Loucy (cell line): ENCODE measurements at regions not wholly inside any gene's neighbourhood (a gene's known extent, or its start where the extent isn't known, plus 50 kb on each side); places are given as distances from the start of the nearest gene placed in this dataset.

Experiments used
- H2AFZ ChIP-seq: fragments of 200-600 bp; sonication (generic); 2 replicates; pipeline ENCODE4 v1.6.0; 2016; ENCODE audit warnings: antibody characterized with exemption, mild to moderate bottlenecking, low read length, moderate library complexity
- H3F3A ChIP-seq: fragments of 200-600 bp; 2 replicates; pipeline ENCODE4 v1.6.0; 2016; ENCODE audit warnings: antibody characterized with exemption, low read depth, mild to moderate bottlenecking
- H3K27me3 ChIP-seq: fragments of 200-600 bp; sonication (generic); 2 replicates; pipeline ENCODE4 v1.6.1; 2014; ENCODE audit warnings: low read length, mild to moderate bottlenecking; ENCODE audit not compliant: insufficient read depth, poor library complexity, severe bottlenecking
- H3K36me3 ChIP-seq: fragments of 200-600 bp; sonication (generic); 2 replicates; pipeline ENCODE4 v1.6.1; 2016; ENCODE audit warnings: low read length; ENCODE audit not compliant: insufficient read depth
- H3K4me1 ChIP-seq: fragments of 200-600 bp; sonication (generic); 2 replicates; pipeline ENCODE4 v1.5.1; 2014; ENCODE audit warnings: low read length, mild to moderate bottlenecking; ENCODE audit not compliant: insufficient read depth, poor library complexity, severe bottlenecking
- H3K4me2 ChIP-seq: fragments of 200-600 bp; sonication (generic); 2 replicates; pipeline ENCODE4 v1.6.0; 2014; ENCODE audit warnings: antibody characterized with exemption, low read length, low read depth, mild to moderate bottlenecking; ENCODE audit not compliant: poor library complexity, severe bottlenecking
- H3K4me3 ChIP-seq: fragments of 200-600 bp; sonication (generic); 2 replicates; pipeline ENCODE4 v1.5.1; 2014; ENCODE audit warnings: low read length, mild to moderate bottlenecking, mixed read lengths; ENCODE audit not compliant: poor library complexity, severe bottlenecking
- H3K79me2 ChIP-seq: fragments of 200-600 bp; sonication (generic); 2 replicates; pipeline ENCODE4 v1.6.1; 2014; ENCODE audit warnings: low read length; ENCODE audit not compliant: insufficient read depth
- H3K9ac ChIP-seq: fragments of 200-600 bp; sonication (generic); 2 replicates; pipeline ENCODE4 v1.6.0; 2014; ENCODE audit warnings: mild to moderate bottlenecking, low read depth, low read length, moderate library complexity; ENCODE audit not compliant: poor library complexity, severe bottlenecking
- H3K9me2 ChIP-seq: fragments of 200-600 bp; sonication (generic); replicated peaks from 2 replicates; pipeline ENCODE4 v1.6.1; 2016; ENCODE audit warnings: low read depth, low read length, mixed read lengths
- H3K9me3 ChIP-seq: fragments of 200-600 bp; sonication (generic); 2 replicates; pipeline ENCODE4 v1.6.1; 2014; ENCODE audit warnings: mild to moderate bottlenecking, antibody characterized with exemption, low read length, low read depth; ENCODE audit not compliant: insufficient read depth
- H4K20me1 ChIP-seq: fragments of 200-600 bp; sonication (generic); 2 replicates; pipeline ENCODE4 v1.6.0; 2014; ENCODE audit warnings: antibody characterized with exemption, low read length, mild to moderate bottlenecking; ENCODE audit not compliant: insufficient read depth, poor library complexity, severe bottlenecking
- EZH2phosphoT487 ChIP-seq: fragments of 200-600 bp; IDR thresholded peaks from 2 replicates; pipeline ENCODE4 v1.6.1; 2018; ENCODE audit warnings: antibody characterized with exemption, mild to moderate bottlenecking, moderate library complexity, borderline replicate concordance
- TF ChIP-seq, protein P1 (sequence below): fragments of 200-600 bp; sonication (generic); conservative IDR thresholded peaks from 2 replicates; pipeline ENCODE4 v1.5.1; 2014; ENCODE audit warnings: mild to moderate bottlenecking, antibody characterized with exemption, low read length

DNA sequence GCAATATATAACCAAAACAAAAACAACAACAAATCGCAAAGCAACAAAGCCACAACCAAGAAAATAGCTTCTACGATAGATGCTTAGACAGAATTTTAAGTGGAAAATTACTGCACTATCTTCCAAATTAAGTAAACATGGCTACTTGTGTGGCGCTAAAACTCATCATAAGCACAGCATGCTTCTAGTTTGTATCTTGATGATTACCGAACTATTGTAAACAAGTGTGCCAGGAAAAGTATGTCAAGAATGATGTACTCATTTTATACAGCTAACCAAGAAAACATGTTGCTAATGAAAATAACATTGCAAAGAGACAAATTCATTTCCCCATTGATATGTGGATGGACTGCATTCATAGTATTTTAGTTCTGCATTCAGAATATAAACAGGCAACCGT lies 271.9 kb upstream of the GPC6 start:
- Histone ChIP-seq H3K9me3 (peaks cover 4% of the 10 kb centered on the region; the same call in 1 of the 2 replicates), H3K79me2 (no peaks in the 10 kb centered on the region), H3K9ac (no peak overlapping the region), H3K36me3 (no peaks in the 10 kb centered on the region), H3K4me2 (no peak overlapping the region), H3K4me1 (no peaks in the 10 kb centered on the region), H4K20me1 (no peaks in the 10 kb centered on the region), H3K27me3 (no peaks in the 10 kb centered on the region), H3K9me2 (no peaks in the 10 kb centered on the region), H3F3A (no peaks in the 10 kb centered on the region), H2AFZ (no peak overlapping the region), H3K4me3 (no peak overlapping the region)
- TF ChIP-seq, protein P1, sequence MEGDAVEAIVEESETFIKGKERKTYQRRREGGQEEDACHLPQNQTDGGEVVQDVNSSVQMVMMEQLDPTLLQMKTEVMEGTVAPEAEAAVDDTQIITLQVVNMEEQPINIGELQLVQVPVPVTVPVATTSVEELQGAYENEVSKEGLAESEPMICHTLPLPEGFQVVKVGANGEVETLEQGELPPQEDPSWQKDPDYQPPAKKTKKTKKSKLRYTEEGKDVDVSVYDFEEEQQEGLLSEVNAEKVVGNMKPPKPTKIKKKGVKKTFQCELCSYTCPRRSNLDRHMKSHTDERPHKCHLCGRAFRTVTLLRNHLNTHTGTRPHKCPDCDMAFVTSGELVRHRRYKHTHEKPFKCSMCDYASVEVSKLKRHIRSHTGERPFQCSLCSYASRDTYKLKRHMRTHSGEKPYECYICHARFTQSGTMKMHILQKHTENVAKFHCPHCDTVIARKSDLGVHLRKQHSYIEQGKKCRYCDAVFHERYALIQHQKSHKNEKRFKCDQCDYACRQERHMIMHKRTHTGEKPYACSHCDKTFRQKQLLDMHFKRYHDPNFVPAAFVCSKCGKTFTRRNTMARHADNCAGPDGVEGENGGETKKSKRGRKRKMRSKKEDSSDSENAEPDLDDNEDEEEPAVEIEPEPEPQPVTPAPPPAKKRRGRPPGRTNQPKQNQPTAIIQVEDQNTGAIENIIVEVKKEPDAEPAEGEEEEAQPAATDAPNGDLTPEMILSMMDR = no peak
- no peak for TF ChIP-seq EZH2phosphoT487

DNA sequence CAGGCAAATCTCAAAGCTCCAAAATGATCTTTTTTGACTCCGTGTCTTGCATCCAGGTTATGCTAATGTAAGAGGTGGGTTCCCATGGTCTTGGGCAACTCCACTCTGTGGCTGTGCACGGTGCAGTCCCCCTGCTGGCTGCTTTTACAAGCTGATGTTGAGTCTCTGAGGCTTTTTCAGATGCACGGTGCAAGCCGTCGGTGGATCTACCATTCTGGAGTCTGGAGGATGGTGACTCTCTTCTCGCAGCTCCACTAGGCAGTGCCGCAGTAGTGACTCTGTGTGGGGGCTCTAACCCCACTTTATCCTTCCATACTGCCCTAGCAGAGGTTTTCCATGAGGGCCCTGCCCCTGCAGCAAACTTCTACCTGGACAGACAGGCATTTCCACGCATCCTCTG lies 266.8 kb upstream of the GPC6 start:
- no peaks in the 10 kb centered on the region for H4K20me1 ChIP-seq
- H3K27me3 ChIP-seq = no peaks in the 10 kb centered on the region
- no peak for TF ChIP-seq EZH2phosphoT487
- TF ChIP-seq, protein P1 = no peak

DNA sequence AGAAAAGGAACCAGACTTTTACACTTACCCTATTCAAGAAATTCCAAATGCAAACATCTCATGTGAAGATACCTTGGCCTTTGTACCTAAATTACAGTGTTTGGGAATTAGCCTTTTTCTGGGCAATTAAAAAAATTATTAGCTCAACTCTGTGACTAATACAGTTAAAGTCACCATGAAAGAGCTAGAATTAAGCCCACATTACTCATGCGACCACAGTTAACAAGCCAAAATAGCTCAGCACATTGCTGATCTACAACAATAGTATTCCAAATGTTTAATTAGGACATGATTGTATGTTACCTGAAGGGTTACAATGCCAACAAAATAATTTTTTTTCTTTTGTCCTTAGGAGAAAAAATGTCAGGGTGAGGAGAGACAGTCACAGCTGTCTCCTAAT lies 263.6 kb upstream of the GPC6 start:
- H3K36me3 ChIP-seq = no peaks in the 10 kb centered on the region
- no peaks in the 10 kb centered on the region for H3K4me1 ChIP-seq
- H3K4me2 ChIP-seq = no peak overlapping the region
- no peaks in the 10 kb centered on the region for H3K27me3 ChIP-seq
- H3K9ac ChIP-seq = no peak overlapping the region
- no peaks in the 10 kb centered on the region for H4K20me1 ChIP-seq
- no peaks in the 10 kb centered on the region for H3K9me2 ChIP-seq
- H3K9me3 ChIP-seq = peaks cover 4% of the 10 kb centered on the region; the same call in 1 of the 2 replicates
- no peak overlapping the region for H3K4me3 ChIP-seq
- no peaks in the 10 kb centered on the region for H3K79me2 ChIP-seq
- no peak overlapping the region for H2AFZ ChIP-seq
- TF ChIP-seq, protein P1 = no peak
- no peak for TF ChIP-seq EZH2phosphoT487
- H3F3A ChIP-seq = no peaks in the 10 kb centered on the region

More for the DNA sequence above, 266.8 kb upstream of the GPC6 start:
- H3K9me3 ChIP-seq = peaks cover 4% of the 10 kb centered on the region; the same call in 1 of the 2 replicates
- H3F3A ChIP-seq = no peaks in the 10 kb centered on the region
- H3K9me2 ChIP-seq = no peaks in the 10 kb centered on the region
- no peak overlapping the region for H3K4me2 ChIP-seq
- H3K79me2 ChIP-seq = no peaks in the 10 kb centered on the region
- no peak overlapping the region for H2AFZ ChIP-seq
- H3K9ac ChIP-seq = no peak overlapping the region
- no peak overlapping the region for H3K4me3 ChIP-seq
- no peaks in the 10 kb centered on the region for H3K4me1 ChIP-seq
- no peaks in the 10 kb centered on the region for H3K36me3 ChIP-seq
